WTC11 (cell line): ENCODE measurements at regions not wholly inside any gene's neighbourhood (a gene's known extent, or its start where the extent isn't known, plus 50 kb on each side); places are given as distances from the start of the nearest gene placed in this dataset.

Source experiments
- ATAC-seq: fragments of 200-7000 bp; cut with Tn5 transposase; 2 replicates; pipeline ENCODE4 v1.10.0; 2021; ENCODE audit warnings: mild to moderate bottlenecking, moderate library complexity
- CTCF ChIA-PET: fragments of 300-600 bp; sonication (Branson Sonifier 250); formaldehyde crosslinking; loops from one replicate; lab custom pipeline; 2021; ENCODE audit warnings: antibody characterized with exemption; lab: Charles Lee
- POLR2A ChIA-PET: fragments of 350-600 bp; sonication (Branson Sonifier 250); formaldehyde crosslinking; loops from one replicate; lab custom pipeline; 2021; ENCODE audit warnings: antibody characterized with exemption; lab: Charles Lee
- DNase-seq: peaks from one replicate; pipeline ENCODE4 v3.0.0; 2021; ENCODE audit warnings: low spot score
- H3K27ac Mint-ChIP-seq: 2 replicates; pipeline ENCODE4 v1.8.0; 2021; ENCODE audit warnings: mixed read lengths
- H3K27me3 Mint-ChIP-seq: 2 replicates; pipeline ENCODE4 v1.8.0; 2021; ENCODE audit warnings: low read depth, mild to moderate bottlenecking, moderate library complexity, mixed read lengths
- H3K36me3 Mint-ChIP-seq: 2 replicates; pipeline ENCODE4 v1.8.0; 2021; ENCODE audit warnings: mixed read lengths
- H3K4me1 Mint-ChIP-seq: 2 replicates; pipeline ENCODE4 v1.8.0; 2022; ENCODE audit warnings: mixed read lengths
- H3K4me3 Mint-ChIP-seq: 2 replicates; pipeline ENCODE4 v1.8.0; 2021; ENCODE audit warnings: mild to moderate bottlenecking, moderate library complexity, mixed read lengths
- H3K9me3 Mint-ChIP-seq: 2 replicates; pipeline ENCODE4 v1.8.0; 2021; ENCODE audit warnings: mixed read lengths
- CREB1 ChIP-seq: sonication (generic); formaldehyde crosslinking; IDR thresholded peaks from 2 replicates; pipeline ENCODE4 v1.8.0; 2023; ENCODE audit warnings: mild to moderate bottlenecking, missing genetic modification reagents
- GTF2I ChIP-seq: fragments of 250-450 bp; sonication (Bioruptor Pico); conservative IDR thresholded peaks from 2 replicates; pipeline ENCODE4 v1.4.0; 2021; ENCODE audit warnings: mild to moderate bottlenecking
- HMGA2 ChIP-seq: fragments of 250-450 bp; sonication (Bioruptor Pico); IDR thresholded peaks from 2 replicates; pipeline ENCODE4 v1.4.0; 2021; ENCODE audit warnings: mild to moderate bottlenecking, moderate library complexity
- JUN ChIP-seq: sonication (generic); formaldehyde crosslinking; IDR thresholded peaks from 2 replicates; pipeline ENCODE4 v1.8.0; 2023; ENCODE audit warnings: mild to moderate bottlenecking, missing genetic modification reagents
- KAT7 ChIP-seq: sonication (generic); formaldehyde crosslinking; IDR thresholded peaks from 2 replicates; pipeline ENCODE4 v1.8.1; 2023; ENCODE audit warnings: missing genetic modification reagents, mild to moderate bottlenecking, borderline replicate concordance
- MXD4 ChIP-seq: fragments of 250-450 bp; sonication (Bioruptor Pico); IDR thresholded peaks from 2 replicates; pipeline ENCODE4 v1.8.0; 2021; ENCODE audit warnings: mild to moderate bottlenecking, moderate library complexity, borderline replicate concordance
- SMAD3 ChIP-seq: sonication (generic); formaldehyde crosslinking; IDR thresholded peaks from 2 replicates; pipeline ENCODE4 v1.8.0; 2022; ENCODE audit warnings: missing genetic modification reagents, mild to moderate bottlenecking, borderline replicate concordance
- SP1 ChIP-seq: sonication (generic); formaldehyde crosslinking; conservative IDR thresholded peaks from 2 replicates; pipeline ENCODE4 v1.8.1; 2022; ENCODE audit warnings: missing genetic modification reagents
- TCF7 ChIP-seq: sonication (generic); formaldehyde crosslinking; IDR thresholded peaks from 2 replicates; pipeline ENCODE4 v1.8.0; 2022; ENCODE audit warnings: mild to moderate bottlenecking, low read depth, missing genetic modification reagents, moderate library complexity
- TEAD1 ChIP-seq: sonication (generic); formaldehyde crosslinking; IDR thresholded peaks from 2 replicates; pipeline ENCODE4 v1.8.0; 2022; ENCODE audit warnings: mild to moderate bottlenecking, missing genetic modification reagents
- ZNF138 ChIP-seq: sonication (generic); formaldehyde crosslinking; conservative IDR thresholded peaks from 2 replicates; pipeline ENCODE4 v1.8.1; 2022; ENCODE audit warnings: mild to moderate bottlenecking, moderate library complexity, missing genetic modification reagents
- TF ChIP-seq, protein P1 (sequence below): sonication (generic); formaldehyde crosslinking; conservative IDR thresholded peaks from 2 replicates; pipeline ENCODE4 v1.8.1; 2023; ENCODE audit warnings: mild to moderate bottlenecking, low read depth, missing genetic modification reagents, moderate library complexity
- TF ChIP-seq, protein P2 (sequence below): fragments of 250-450 bp; sonication (Bioruptor Pico); IDR thresholded peaks from 2 replicates; pipeline ENCODE4 v1.9.0; 2021; ENCODE audit warnings: mild to moderate bottlenecking
- TF ChIP-seq, protein P3 (sequence below): sonication (generic); formaldehyde crosslinking; IDR thresholded peaks from 2 replicates; pipeline ENCODE4 v1.8.1; 2023; ENCODE audit warnings: mild to moderate bottlenecking, missing genetic modification reagents, borderline replicate concordance
- TF ChIP-seq, protein P4 (sequence below): fragments of 250-450 bp; sonication (Bioruptor Pico); IDR thresholded peaks from 2 replicates; pipeline ENCODE4 v1.9.0; 2021; ENCODE audit warnings: mild to moderate bottlenecking, borderline replicate concordance
- TF ChIP-seq, protein P5 (sequence below): sonication (generic); formaldehyde crosslinking; IDR thresholded peaks from 2 replicates; pipeline ENCODE4 v1.8.1; 2022; ENCODE audit warnings: missing genetic modification reagents, borderline replicate concordance
- TF ChIP-seq, protein P6 (sequence below): sonication (generic); formaldehyde crosslinking; IDR thresholded peaks from 2 replicates; pipeline ENCODE4 v1.8.0; 2023; ENCODE audit warnings: mild to moderate bottlenecking, missing genetic modification reagents
- TF ChIP-seq, protein P7 (sequence below): sonication (generic); formaldehyde crosslinking; conservative IDR thresholded peaks from 2 replicates; pipeline ENCODE4 v1.8.1; 2022; ENCODE audit warnings: mild to moderate bottlenecking, missing genetic modification reagents

DNA sequence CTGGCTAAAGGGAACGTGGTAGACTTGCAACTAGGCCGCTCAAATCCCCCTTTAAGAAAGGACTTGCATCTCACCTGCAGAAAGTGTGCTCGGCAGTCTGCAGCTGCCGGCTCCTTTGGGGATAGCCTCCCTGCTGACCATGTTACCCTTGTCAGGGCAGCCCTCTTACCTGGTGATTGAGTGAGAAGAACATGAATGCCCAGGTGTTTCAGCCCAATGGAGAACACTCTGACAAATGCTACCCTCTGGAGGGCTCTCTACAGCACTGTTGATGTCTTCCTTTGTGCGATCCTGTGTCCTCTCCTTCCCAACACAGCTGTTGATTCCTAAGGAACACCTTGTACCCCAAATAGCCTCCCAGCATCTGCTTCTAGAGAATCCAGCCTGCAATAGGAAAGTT is 178.7 kb upstream of the LDB2 start (continued):
- TF ChIP-seq TCF7 (CRISPR knock-in tag), result no peak

DNA sequence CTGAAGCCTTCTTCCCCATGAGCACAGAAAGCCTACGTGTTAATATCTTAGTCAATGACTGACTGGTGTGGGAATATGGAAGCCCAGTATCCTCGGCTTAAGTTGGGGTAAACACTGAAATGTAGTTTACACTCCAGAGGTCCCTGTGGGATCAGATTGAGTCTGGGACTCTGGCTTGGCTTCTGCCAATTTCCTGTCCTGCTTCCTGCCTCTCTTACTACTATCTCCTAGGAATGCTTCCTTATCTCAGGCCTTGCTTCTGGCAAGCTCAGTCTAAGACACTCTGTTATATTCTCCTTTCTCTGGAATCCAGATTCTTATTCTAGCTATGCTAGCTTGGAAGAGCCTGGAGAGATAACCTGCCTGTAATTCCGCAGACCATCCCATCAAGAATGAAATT is 174.0 kb upstream of the LDB2 start:
- POLR2A ChIA-PET, result no interaction called here
- CTCF ChIA-PET, result no interaction called here
- DNase-seq (no peak), ATAC-seq (no peak)
- no peak overlapping the region for H3K4me3 Mint-ChIP-seq
- peaks cover 19% of the 10 kb centered on the region for H3K9me3 Mint-ChIP-seq
- H3K36me3 Mint-ChIP-seq, result no peaks in the 10 kb centered on the region
- TF ChIP-seq, protein P1, sequence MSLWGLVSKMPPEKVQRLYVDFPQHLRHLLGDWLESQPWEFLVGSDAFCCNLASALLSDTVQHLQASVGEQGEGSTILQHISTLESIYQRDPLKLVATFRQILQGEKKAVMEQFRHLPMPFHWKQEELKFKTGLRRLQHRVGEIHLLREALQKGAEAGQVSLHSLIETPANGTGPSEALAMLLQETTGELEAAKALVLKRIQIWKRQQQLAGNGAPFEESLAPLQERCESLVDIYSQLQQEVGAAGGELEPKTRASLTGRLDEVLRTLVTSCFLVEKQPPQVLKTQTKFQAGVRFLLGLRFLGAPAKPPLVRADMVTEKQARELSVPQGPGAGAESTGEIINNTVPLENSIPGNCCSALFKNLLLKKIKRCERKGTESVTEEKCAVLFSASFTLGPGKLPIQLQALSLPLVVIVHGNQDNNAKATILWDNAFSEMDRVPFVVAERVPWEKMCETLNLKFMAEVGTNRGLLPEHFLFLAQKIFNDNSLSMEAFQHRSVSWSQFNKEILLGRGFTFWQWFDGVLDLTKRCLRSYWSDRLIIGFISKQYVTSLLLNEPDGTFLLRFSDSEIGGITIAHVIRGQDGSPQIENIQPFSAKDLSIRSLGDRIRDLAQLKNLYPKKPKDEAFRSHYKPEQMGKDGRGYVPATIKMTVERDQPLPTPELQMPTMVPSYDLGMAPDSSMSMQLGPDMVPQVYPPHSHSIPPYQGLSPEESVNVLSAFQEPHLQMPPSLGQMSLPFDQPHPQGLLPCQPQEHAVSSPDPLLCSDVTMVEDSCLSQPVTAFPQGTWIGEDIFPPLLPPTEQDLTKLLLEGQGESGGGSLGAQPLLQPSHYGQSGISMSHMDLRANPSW (CRISPR knock-in tag), result no peak
- TF ChIP-seq SP1 (CRISPR knock-in tag), result no peak
- TF ChIP-seq HMGA2, result no peak
- TF ChIP-seq ZNF138 (CRISPR knock-in tag), result no peak
- TF ChIP-seq SMAD3 (CRISPR knock-in tag), result no peak
- no peak for TF ChIP-seq GTF2I
- TF ChIP-seq JUN (CRISPR knock-in tag), result no peak
- TF ChIP-seq MXD4, result no peak
- TF ChIP-seq, protein P2, sequence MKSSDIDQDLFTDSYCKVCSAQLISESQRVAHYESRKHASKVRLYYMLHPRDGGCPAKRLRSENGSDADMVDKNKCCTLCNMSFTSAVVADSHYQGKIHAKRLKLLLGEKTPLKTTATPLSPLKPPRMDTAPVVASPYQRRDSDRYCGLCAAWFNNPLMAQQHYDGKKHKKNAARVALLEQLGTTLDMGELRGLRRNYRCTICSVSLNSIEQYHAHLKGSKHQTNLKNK (CRISPR knock-in tag), result no peak
- TF ChIP-seq, protein P3, sequence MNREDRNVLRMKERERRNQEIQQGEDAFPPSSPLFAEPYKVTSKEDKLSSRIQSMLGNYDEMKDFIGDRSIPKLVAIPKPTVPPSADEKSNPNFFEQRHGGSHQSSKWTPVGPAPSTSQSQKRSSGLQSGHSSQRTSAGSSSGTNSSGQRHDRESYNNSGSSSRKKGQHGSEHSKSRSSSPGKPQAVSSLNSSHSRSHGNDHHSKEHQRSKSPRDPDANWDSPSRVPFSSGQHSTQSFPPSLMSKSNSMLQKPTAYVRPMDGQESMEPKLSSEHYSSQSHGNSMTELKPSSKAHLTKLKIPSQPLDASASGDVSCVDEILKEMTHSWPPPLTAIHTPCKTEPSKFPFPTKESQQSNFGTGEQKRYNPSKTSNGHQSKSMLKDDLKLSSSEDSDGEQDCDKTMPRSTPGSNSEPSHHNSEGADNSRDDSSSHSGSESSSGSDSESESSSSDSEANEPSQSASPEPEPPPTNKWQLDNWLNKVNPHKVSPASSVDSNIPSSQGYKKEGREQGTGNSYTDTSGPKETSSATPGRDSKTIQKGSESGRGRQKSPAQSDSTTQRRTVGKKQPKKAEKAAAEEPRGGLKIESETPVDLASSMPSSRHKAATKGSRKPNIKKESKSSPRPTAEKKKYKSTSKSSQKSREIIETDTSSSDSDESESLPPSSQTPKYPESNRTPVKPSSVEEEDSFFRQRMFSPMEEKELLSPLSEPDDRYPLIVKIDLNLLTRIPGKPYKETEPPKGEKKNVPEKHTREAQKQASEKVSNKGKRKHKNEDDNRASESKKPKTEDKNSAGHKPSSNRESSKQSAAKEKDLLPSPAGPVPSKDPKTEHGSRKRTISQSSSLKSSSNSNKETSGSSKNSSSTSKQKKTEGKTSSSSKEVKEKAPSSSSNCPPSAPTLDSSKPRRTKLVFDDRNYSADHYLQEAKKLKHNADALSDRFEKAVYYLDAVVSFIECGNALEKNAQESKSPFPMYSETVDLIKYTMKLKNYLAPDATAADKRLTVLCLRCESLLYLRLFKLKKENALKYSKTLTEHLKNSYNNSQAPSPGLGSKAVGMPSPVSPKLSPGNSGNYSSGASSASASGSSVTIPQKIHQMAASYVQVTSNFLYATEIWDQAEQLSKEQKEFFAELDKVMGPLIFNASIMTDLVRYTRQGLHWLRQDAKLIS (CRISPR knock-in tag), result no peak
- TF ChIP-seq, protein P4, sequence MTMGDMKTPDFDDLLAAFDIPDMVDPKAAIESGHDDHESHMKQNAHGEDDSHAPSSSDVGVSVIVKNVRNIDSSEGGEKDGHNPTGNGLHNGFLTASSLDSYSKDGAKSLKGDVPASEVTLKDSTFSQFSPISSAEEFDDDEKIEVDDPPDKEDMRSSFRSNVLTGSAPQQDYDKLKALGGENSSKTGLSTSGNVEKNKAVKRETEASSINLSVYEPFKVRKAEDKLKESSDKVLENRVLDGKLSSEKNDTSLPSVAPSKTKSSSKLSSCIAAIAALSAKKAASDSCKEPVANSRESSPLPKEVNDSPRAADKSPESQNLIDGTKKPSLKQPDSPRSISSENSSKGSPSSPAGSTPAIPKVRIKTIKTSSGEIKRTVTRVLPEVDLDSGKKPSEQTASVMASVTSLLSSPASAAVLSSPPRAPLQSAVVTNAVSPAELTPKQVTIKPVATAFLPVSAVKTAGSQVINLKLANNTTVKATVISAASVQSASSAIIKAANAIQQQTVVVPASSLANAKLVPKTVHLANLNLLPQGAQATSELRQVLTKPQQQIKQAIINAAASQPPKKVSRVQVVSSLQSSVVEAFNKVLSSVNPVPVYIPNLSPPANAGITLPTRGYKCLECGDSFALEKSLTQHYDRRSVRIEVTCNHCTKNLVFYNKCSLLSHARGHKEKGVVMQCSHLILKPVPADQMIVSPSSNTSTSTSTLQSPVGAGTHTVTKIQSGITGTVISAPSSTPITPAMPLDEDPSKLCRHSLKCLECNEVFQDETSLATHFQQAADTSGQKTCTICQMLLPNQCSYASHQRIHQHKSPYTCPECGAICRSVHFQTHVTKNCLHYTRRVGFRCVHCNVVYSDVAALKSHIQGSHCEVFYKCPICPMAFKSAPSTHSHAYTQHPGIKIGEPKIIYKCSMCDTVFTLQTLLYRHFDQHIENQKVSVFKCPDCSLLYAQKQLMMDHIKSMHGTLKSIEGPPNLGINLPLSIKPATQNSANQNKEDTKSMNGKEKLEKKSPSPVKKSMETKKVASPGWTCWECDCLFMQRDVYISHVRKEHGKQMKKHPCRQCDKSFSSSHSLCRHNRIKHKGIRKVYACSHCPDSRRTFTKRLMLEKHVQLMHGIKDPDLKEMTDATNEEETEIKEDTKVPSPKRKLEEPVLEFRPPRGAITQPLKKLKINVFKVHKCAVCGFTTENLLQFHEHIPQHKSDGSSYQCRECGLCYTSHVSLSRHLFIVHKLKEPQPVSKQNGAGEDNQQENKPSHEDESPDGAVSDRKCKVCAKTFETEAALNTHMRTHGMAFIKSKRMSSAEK (CRISPR knock-in tag), result no peak
- TF ChIP-seq, protein P5, sequence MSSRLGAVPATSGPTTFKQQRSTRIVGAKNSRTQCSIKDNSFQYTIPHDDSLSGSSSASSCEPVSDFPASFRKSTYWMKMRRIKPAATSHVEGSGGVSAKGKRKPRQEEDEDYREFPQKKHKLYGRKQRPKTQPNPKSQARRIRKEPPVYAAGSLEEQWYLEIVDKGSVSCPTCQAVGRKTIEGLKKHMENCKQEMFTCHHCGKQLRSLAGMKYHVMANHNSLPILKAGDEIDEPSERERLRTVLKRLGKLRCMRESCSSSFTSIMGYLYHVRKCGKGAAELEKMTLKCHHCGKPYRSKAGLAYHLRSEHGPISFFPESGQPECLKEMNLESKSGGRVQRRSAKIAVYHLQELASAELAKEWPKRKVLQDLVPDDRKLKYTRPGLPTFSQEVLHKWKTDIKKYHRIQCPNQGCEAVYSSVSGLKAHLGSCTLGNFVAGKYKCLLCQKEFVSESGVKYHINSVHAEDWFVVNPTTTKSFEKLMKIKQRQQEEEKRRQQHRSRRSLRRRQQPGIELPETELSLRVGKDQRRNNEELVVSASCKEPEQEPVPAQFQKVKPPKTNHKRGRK (CRISPR knock-in tag), result no peak
- no peak for TF ChIP-seq KAT7 (CRISPR knock-in tag)
- no peak for TF ChIP-seq TEAD1 (CRISPR knock-in tag)
- TF ChIP-seq CREB1 (CRISPR knock-in tag), result no peak
- TF ChIP-seq, protein P6, sequence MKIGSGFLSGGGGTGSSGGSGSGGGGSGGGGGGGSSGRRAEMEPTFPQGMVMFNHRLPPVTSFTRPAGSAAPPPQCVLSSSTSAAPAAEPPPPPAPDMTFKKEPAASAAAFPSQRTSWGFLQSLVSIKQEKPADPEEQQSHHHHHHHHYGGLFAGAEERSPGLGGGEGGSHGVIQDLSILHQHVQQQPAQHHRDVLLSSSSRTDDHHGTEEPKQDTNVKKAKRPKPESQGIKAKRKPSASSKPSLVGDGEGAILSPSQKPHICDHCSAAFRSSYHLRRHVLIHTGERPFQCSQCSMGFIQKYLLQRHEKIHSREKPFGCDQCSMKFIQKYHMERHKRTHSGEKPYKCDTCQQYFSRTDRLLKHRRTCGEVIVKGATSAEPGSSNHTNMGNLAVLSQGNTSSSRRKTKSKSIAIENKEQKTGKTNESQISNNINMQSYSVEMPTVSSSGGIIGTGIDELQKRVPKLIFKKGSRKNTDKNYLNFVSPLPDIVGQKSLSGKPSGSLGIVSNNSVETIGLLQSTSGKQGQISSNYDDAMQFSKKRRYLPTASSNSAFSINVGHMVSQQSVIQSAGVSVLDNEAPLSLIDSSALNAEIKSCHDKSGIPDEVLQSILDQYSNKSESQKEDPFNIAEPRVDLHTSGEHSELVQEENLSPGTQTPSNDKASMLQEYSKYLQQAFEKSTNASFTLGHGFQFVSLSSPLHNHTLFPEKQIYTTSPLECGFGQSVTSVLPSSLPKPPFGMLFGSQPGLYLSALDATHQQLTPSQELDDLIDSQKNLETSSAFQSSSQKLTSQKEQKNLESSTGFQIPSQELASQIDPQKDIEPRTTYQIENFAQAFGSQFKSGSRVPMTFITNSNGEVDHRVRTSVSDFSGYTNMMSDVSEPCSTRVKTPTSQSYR, result no peak
- TF ChIP-seq, protein P7, sequence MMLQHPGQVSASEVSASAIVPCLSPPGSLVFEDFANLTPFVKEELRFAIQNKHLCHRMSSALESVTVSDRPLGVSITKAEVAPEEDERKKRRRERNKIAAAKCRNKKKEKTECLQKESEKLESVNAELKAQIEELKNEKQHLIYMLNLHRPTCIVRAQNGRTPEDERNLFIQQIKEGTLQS (CRISPR knock-in tag), result no peak
- no peak overlapping the region for H3K27ac Mint-ChIP-seq
- H3K4me1 Mint-ChIP-seq, result peaks cover 9% of the 10 kb centered on the region
- H3K27me3 Mint-ChIP-seq, result no peaks in the 10 kb centered on the region; the same call in 1 of the 2 replicates
